22Rv1 (cell line): ENCODE measurements at regions not wholly inside any gene's neighbourhood (a gene's known extent, or its start where the extent isn't known, plus 50 kb on each side); places are given as distances from the start of the nearest gene placed in this dataset.

Experiments used
- H3K27ac ChIP-seq: fragments of 450-650 bp; 2 replicates; pipeline ENCODE4 v1.5.1; 2017
- CTCF ChIP-seq: fragments of 450-650 bp; IDR thresholded peaks from 2 replicates; pipeline ENCODE4 v1.5.1; 2017; ENCODE audit warnings: mild to moderate bottlenecking
- ZFX ChIP-seq: fragments of 450-650 bp; IDR thresholded peaks from 2 replicates; pipeline ENCODE4 v1.6.1; 2017; ENCODE audit warnings: antibody characterized with exemption, borderline replicate concordance

- no peak for TF ChIP-seq ZFX
- H3K27ac ChIP-seq: no peak overlapping the region
Observed at GRCh38 chr2:223472771-223473170, 129.4 kb downstream of the SCG2 start.

- H3K27ac ChIP-seq: peak overlapping the region; percentile 35
- TF ChIP-seq ZFX (no peak), CTCF (no peak)
Observed at GRCh38 chr2:223474893-223475292, 127.3 kb downstream of the SCG2 start.

GRCh38 chr2:223475901-223476300, 126.3 kb downstream of the SCG2 start:
- H3K27ac ChIP-seq: peak overlapping the region; percentile 35
- TF ChIP-seq ZFX (no peak), CTCF (no peak)

- H3K27ac ChIP-seq: no peak overlapping the region
- TF ChIP-seq CTCF: no peak
- no peak for TF ChIP-seq ZFX
Observed at GRCh38 chr2:223477318-223477717, 124.8 kb downstream of the SCG2 start.

- TF ChIP-seq CTCF: no peak
- no peak for TF ChIP-seq ZFX
- no peak overlapping the region for H3K27ac ChIP-seq
Observed at GRCh38 chr2:223481486-223481885, 120.7 kb downstream of the SCG2 start.

GRCh38 chr2:223486751-223487150, 115.4 kb downstream of the SCG2 start:
- TF ChIP-seq ZFX: no peak
- TF ChIP-seq CTCF: no peak
- no peak overlapping the region for H3K27ac ChIP-seq

GRCh38 chr2:223487214-223487846, 114.8 kb downstream of the SCG2 start:
- H3K27ac ChIP-seq: no peak overlapping the region
- TF ChIP-seq CTCF: no peak
- no peak for TF ChIP-seq ZFX

- TF ChIP-seq ZFX: no peak
- no peak for TF ChIP-seq CTCF
- H3K27ac ChIP-seq: no peak overlapping the region
Observed at GRCh38 chr2:223488814-223489213, 113.3 kb downstream of the SCG2 start.
